PFSK-1 (cell line): ENCODE measurements at regions not wholly inside any gene's neighbourhood (a gene's known extent, or its start where the extent isn't known, plus 50 kb on each side); places are given as distances from the start of the nearest gene placed in this dataset.

Source experiments
- FOXP2 ChIP-seq: optimal IDR thresholded peaks from 2 replicates; pipeline ENCODE3; 2011; ENCODE audit warnings: borderline replicate concordance, control low read depth, inconsistent platforms; ENCODE audit not compliant: insufficient read depth; ENCODE audit errors: extremely low read length, extremely low read depth
- POLR2AphosphoS5 ChIP-seq: IDR thresholded peaks from 2 replicates; pipeline ENCODE4 v1.6.1; 2012; ENCODE audit warnings: low read depth, mild to moderate bottlenecking, control low read depth, low read length, moderate library complexity
- REST ChIP-seq, 2 experiments: IDR thresholded peaks; 2 replicates each; pipeline versions ENCODE4 v1.6.1 to v1.8.0; 2011 to 2012; ENCODE audit warnings: low read depth in 2 of 2, low read length in 2 of 2, control low read depth in 1 of 2, inconsistent platforms in 1 of 2, mild to moderate bottlenecking in 1 of 2, moderate library complexity in 1 of 2; ENCODE audit not compliant: insufficient read depth in 1 of 2
- SIN3A ChIP-seq: IDR thresholded peaks from 2 replicates; pipeline ENCODE4 v1.6.1; 2012; ENCODE audit warnings: mild to moderate bottlenecking, low read length, moderate library complexity, borderline replicate concordance; ENCODE audit not compliant: insufficient read depth
- TAF1 ChIP-seq: IDR thresholded peaks from 2 replicates; pipeline ENCODE4 v1.6.1; 2012; ENCODE audit warnings: low read length, control low read depth, borderline replicate concordance; ENCODE audit not compliant: insufficient read depth

GRCh38 chr2:176814740-176815367 is 397.7 kb upstream of the HNRNPA3 start:
- no peak for TF ChIP-seq FOXP2
- TF ChIP-seq TAF1: no peak
- no peak for TF ChIP-seq SIN3A
- no peak for TF ChIP-seq REST (IDR thresholded peaks at IDR 0.05; ENCODE audit: insufficient read depth in 1 of 2, low read depth in 2 of 2, low read length in 2 of 2)
- TF ChIP-seq POLR2AphosphoS5: no peak

- TF ChIP-seq POLR2AphosphoS5: no peak
- no peak for TF ChIP-seq REST (IDR thresholded peaks at IDR 0.05; ENCODE audit: insufficient read depth in 1 of 2, low read depth in 2 of 2, low read length in 2 of 2)
- TF ChIP-seq TAF1: no peak
- TF ChIP-seq FOXP2: no peak
- TF ChIP-seq SIN3A: no peak
Observed at GRCh38 chr2:176817061-176817565, 395.5 kb upstream of the HNRNPA3 start.

GRCh38 chr2:176818076-176818475 is 394.5 kb upstream of the HNRNPA3 start:
- TF ChIP-seq TAF1 (no peak), FOXP2 (no peak), POLR2AphosphoS5 (no peak), SIN3A (no peak), REST (IDR thresholded peaks at IDR 0.05; ENCODE audit: insufficient read depth in 1 of 2, low read depth in 2 of 2, low read length in 2 of 2) (no peak)

- TF ChIP-seq TAF1: no peak
- TF ChIP-seq SIN3A: no peak
- no peak for TF ChIP-seq POLR2AphosphoS5
- no peak for TF ChIP-seq REST (IDR thresholded peaks at IDR 0.05; ENCODE audit: insufficient read depth in 1 of 2, low read depth in 2 of 2, low read length in 2 of 2)
- no peak for TF ChIP-seq FOXP2
Observed at GRCh38 chr2:176818617-176819016, 394.0 kb upstream of the HNRNPA3 start.

GRCh38 chr2:176819306-176819705 is 393.3 kb upstream of the HNRNPA3 start:
- no peak for TF ChIP-seq TAF1
- no peak for TF ChIP-seq POLR2AphosphoS5
- no peak for TF ChIP-seq FOXP2
- TF ChIP-seq SIN3A: no peak
- TF ChIP-seq REST (IDR thresholded peaks at IDR 0.05; ENCODE audit: insufficient read depth in 1 of 2, low read depth in 2 of 2, low read length in 2 of 2): no peak
